ENCODE measurements at regions not wholly inside any gene's neighbourhood (a gene's known extent, or its start where the extent isn't known, plus 50 kb on each side); places are given as distances from the start of the nearest gene placed in this dataset.

DNA sequence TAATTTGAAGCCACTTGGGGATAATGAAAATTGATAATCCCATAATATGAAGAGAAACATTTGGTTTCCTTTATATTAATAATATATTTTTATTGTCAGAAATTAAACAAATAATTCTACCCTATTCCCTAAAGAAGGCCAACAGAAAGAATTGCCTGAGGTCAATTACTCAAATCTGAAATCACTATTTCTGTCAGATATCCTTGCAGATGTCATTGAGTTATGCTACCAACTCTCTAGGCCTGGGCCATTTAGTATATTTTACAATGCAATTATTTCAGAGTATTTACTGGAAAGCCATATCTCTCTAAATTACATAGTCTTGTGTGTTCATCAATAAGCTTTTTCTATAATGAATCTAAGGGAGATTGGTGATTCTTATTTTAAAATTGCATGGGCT lies 498.1 kb downstream of the KIF20B start:
- intact Hi-C loops (cut with micrococcal nuclease; ENCODE audit: unreplicated experiment) (no loop called here), in situ Hi-C loops (cut with HindIII; ENCODE audit: low pct_unique_long_range_greater_than_20kb, low sequenced_read_pairs) (no loop called here)
- TF ChIP-seq, protein P1, sequence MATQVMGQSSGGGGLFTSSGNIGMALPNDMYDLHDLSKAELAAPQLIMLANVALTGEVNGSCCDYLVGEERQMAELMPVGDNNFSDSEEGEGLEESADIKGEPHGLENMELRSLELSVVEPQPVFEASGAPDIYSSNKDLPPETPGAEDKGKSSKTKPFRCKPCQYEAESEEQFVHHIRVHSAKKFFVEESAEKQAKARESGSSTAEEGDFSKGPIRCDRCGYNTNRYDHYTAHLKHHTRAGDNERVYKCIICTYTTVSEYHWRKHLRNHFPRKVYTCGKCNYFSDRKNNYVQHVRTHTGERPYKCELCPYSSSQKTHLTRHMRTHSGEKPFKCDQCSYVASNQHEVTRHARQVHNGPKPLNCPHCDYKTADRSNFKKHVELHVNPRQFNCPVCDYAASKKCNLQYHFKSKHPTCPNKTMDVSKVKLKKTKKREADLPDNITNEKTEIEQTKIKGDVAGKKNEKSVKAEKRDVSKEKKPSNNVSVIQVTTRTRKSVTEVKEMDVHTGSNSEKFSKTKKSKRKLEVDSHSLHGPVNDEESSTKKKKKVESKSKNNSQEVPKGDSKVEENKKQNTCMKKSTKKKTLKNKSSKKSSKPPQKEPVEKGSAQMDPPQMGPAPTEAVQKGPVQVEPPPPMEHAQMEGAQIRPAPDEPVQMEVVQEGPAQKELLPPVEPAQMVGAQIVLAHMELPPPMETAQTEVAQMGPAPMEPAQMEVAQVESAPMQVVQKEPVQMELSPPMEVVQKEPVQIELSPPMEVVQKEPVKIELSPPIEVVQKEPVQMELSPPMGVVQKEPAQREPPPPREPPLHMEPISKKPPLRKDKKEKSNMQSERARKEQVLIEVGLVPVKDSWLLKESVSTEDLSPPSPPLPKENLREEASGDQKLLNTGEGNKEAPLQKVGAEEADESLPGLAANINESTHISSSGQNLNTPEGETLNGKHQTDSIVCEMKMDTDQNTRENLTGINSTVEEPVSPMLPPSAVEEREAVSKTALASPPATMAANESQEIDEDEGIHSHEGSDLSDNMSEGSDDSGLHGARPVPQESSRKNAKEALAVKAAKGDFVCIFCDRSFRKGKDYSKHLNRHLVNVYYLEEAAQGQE (IDR thresholded peaks at IDR 0.05; ENCODE audit: insufficient read depth in 1 of 2, low read depth in 2 of 2, low read length in 1 of 2) = no peak
- H3K4me1 ChIP-seq (ENCODE audit: control insufficient read depth, insufficient read depth, low read length) = no peaks in the 10 kb centered on the region
- BruUV-seq (replicated peaks) = no TSS peak
- H3K27ac ChIP-seq (ENCODE audit: low read length) = no peak overlapping the region
- H3K4me3 ChIP-seq (ENCODE audit: low read depth in 2 of 2, low read length in 2 of 2) = no peak overlapping the region
- H3K9me3 ChIP-seq (ENCODE audit: control insufficient read depth, insufficient read depth, low read depth, low read length) = no peaks in the 10 kb centered on the region
- no peaks in the 10 kb centered on the region for H3K36me3 ChIP-seq (ENCODE audit: control insufficient read depth, insufficient read depth, low read length)
- DNase-seq (ENCODE audit: low read depth, low spot score) = no peak
- ChIA-PET POLR2A (no interaction called here), CTCF (no interaction called here)
- no peaks in the 10 kb centered on the region for H3K27me3 ChIP-seq (ENCODE audit: control insufficient read depth, insufficient read depth, low read length)
- ATAC-seq = no peak

DNA sequence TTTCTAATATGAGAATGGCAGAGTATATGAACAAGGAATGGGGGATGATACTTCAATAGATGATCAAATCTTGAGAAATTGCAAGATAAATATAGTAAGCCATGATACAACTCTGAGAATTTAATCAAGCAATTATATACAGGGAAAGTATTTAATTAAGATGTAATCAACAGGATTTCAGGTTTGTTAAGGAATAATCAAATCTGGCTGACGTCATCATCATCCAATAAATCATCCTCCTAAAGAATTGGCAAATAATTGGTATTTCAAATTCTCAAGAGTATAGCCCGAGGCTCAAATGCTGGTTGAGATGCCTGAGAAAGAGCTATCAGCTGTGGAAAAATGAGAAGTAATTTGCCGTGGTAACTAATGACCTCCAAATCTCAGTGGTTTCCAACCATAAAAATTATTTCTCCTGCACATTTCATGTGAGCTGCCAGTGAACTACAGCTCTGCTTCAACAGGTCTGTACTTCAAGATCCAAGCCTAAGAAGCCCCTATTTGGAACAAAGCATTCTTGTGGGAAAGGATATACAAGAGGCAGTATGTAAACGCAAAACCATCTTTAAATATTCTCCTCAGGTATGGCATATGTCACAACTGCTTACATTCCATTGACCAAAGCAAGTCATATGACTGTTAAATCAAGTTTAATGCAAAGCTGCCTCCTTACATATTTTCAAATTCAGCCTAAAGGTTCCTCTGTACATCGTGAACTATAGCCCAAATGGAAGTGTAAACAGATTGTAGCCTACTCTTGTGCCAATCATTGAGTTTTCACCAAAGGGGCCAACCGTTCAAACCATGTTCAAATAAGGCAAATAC lies 503.0 kb downstream of the KIF20B start:
- ATAC-seq (no peak), DNase-seq (ENCODE audit: low read depth, low spot score) (no peak)
- Histone ChIP-seq H3K9me3 (ENCODE audit: control insufficient read depth, insufficient read depth, low read depth, low read length) (no peaks in the 10 kb centered on the region), H3K4me1 (ENCODE audit: control insufficient read depth, insufficient read depth, low read length) (no peaks in the 10 kb centered on the region), H3K27me3 (ENCODE audit: control insufficient read depth, insufficient read depth, low read length) (no peaks in the 10 kb centered on the region), H3K4me3 (ENCODE audit: low read depth in 2 of 2, low read length in 2 of 2) (no peak overlapping the region), H3K27ac (ENCODE audit: low read length) (no peak overlapping the region), H3K36me3 (ENCODE audit: control insufficient read depth, insufficient read depth, low read length) (no peaks in the 10 kb centered on the region)
- in situ Hi-C loops (cut with HindIII; ENCODE audit: low pct_unique_long_range_greater_than_20kb, low sequenced_read_pairs) = no loop called here
- CTCF ChIA-PET = no interaction called here
- TF ChIP-seq, protein P2, sequence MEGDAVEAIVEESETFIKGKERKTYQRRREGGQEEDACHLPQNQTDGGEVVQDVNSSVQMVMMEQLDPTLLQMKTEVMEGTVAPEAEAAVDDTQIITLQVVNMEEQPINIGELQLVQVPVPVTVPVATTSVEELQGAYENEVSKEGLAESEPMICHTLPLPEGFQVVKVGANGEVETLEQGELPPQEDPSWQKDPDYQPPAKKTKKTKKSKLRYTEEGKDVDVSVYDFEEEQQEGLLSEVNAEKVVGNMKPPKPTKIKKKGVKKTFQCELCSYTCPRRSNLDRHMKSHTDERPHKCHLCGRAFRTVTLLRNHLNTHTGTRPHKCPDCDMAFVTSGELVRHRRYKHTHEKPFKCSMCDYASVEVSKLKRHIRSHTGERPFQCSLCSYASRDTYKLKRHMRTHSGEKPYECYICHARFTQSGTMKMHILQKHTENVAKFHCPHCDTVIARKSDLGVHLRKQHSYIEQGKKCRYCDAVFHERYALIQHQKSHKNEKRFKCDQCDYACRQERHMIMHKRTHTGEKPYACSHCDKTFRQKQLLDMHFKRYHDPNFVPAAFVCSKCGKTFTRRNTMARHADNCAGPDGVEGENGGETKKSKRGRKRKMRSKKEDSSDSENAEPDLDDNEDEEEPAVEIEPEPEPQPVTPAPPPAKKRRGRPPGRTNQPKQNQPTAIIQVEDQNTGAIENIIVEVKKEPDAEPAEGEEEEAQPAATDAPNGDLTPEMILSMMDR (IDR thresholded peaks at IDR 0.05) = no peak
- TF ChIP-seq POLR2AphosphoS5 (IDR thresholded peaks at IDR 0.05; ENCODE audit: low read depth, low read length) (no peak), SIN3A (IDR thresholded peaks at IDR 0.05; ENCODE audit: borderline replicate concordance, insufficient read depth, low read depth, low read length) (no peak), TCF7L2 (IDR thresholded peaks at IDR 0.05; ENCODE audit: low read depth, low read length) (no peak)
- TF ChIP-seq, protein P1 (IDR thresholded peaks at IDR 0.05; ENCODE audit: insufficient read depth in 1 of 2, low read depth in 2 of 2, low read length in 1 of 2) = no peak
- BruUV-seq (replicated peaks) = no TSS peak
- intact Hi-C loops (cut with micrococcal nuclease; ENCODE audit: unreplicated experiment) = no loop called here
- POLR2A ChIA-PET = no interaction called here

Data from Panc1 (cell line).